Loucy (cell line): ENCODE measurements at regions not wholly inside any gene's neighbourhood (a gene's known extent, or its start where the extent isn't known, plus 50 kb on each side); places are given as distances from the start of the nearest gene placed in this dataset.

Source experiments
- EZH2phosphoT487 ChIP-seq: fragments of 200-600 bp; IDR thresholded peaks from 2 replicates; pipeline ENCODE4 v1.6.1; 2018; ENCODE audit warnings: antibody characterized with exemption, mild to moderate bottlenecking, moderate library complexity, borderline replicate concordance
- TF ChIP-seq, protein P1 (sequence below): fragments of 200-600 bp; sonication (generic); conservative IDR thresholded peaks from 2 replicates; pipeline ENCODE4 v1.5.1; 2014; ENCODE audit warnings: mild to moderate bottlenecking, antibody characterized with exemption, low read length

- TF ChIP-seq, protein P1, sequence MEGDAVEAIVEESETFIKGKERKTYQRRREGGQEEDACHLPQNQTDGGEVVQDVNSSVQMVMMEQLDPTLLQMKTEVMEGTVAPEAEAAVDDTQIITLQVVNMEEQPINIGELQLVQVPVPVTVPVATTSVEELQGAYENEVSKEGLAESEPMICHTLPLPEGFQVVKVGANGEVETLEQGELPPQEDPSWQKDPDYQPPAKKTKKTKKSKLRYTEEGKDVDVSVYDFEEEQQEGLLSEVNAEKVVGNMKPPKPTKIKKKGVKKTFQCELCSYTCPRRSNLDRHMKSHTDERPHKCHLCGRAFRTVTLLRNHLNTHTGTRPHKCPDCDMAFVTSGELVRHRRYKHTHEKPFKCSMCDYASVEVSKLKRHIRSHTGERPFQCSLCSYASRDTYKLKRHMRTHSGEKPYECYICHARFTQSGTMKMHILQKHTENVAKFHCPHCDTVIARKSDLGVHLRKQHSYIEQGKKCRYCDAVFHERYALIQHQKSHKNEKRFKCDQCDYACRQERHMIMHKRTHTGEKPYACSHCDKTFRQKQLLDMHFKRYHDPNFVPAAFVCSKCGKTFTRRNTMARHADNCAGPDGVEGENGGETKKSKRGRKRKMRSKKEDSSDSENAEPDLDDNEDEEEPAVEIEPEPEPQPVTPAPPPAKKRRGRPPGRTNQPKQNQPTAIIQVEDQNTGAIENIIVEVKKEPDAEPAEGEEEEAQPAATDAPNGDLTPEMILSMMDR = no peak
- no peak for TF ChIP-seq EZH2phosphoT487
Observed at GRCh38 chr9:1125741-1126140, 75.6 kb downstream of the DMRT2 start.
